GM12873 (cell line): ENCODE measurements at regions not wholly inside any gene's neighbourhood (a gene's known extent, or its start where the extent isn't known, plus 50 kb on each side); places are given as distances from the start of the nearest gene placed in this dataset.

Source experiments
- CTCF ChIP-seq: IDR thresholded peaks from 2 replicates; pipeline ENCODE4 v1.5.1; 2012; ENCODE audit warnings: low read depth, mild to moderate bottlenecking, moderate library complexity, low read length, control low read depth; ENCODE audit not compliant: insufficient read depth; ENCODE audit errors: missing control alignments

GRCh38 chr14:61226015-61226654 lies 55.0 kb downstream of the TMEM30B start:
- TF ChIP-seq CTCF: no peak

GRCh38 chr14:61225344-61225743 lies 55.8 kb downstream of the TMEM30B start:
- TF ChIP-seq CTCF: no peak

- TF ChIP-seq CTCF: no peak
Measured at GRCh38 chr14:61223552-61223951, 57.6 kb downstream of the TMEM30B start.

GRCh38 chr14:61222388-61222787 lies 58.8 kb downstream of the TMEM30B start:
- no peak for TF ChIP-seq CTCF

GRCh38 chr14:61221906-61222305 lies 59.2 kb downstream of the TMEM30B start:
- no peak for TF ChIP-seq CTCF

GRCh38 chr14:61219673-61220072 lies 61.5 kb downstream of the TMEM30B start:
- no peak for TF ChIP-seq CTCF

- no peak for TF ChIP-seq CTCF
Measured at GRCh38 chr14:61219256-61219655, 61.9 kb downstream of the TMEM30B start.
